ENCODE measurements at regions not wholly inside any gene's neighbourhood (a gene's known extent, or its start where the extent isn't known, plus 50 kb on each side); places are given as distances from the start of the nearest gene placed in this dataset.

- no peak for TF ChIP-seq RFX5 (IDR thresholded peaks at IDR 0.05; ENCODE audit: borderline replicate concordance, low read depth, low read length)
- TF ChIP-seq BRCA1 (IDR thresholded peaks at IDR 0.05; ENCODE audit: low read depth, low read length) = no peak
- TF ChIP-seq SP4 (IDR thresholded peaks at IDR 0.05; ENCODE audit: low read length) = no peak
Observed at GRCh38 chr6:81690073-81690472, 62.4 kb downstream of the TENT5A start (continued).

Data from H1 (cell line).